Hematopoietic multipotent progenitor cell treated with erythropoietin and hydrocortisone succinate and interleukin-3 and kit ligand, for 17 days (in vitro differentiated cells): ENCODE measurements at regions not wholly inside any gene's neighbourhood (a gene's known extent, or its start where the extent isn't known, plus 50 kb on each side); places are given as distances from the start of the nearest gene placed in this dataset.

Experiments
- DNase-seq: peaks from one replicate; pipeline ENCODE4 v3.0.0-alpha.2; 2015; ENCODE audit warnings: low spot score

GRCh38 chr17:73815474-73815873 is 171.2 kb upstream of the SDK2 start:
- no peak for DNase-seq

GRCh38 chr17:73819440-73820395 is 175.5 kb upstream of the SDK2 start:
- no peak for DNase-seq

- no peak for DNase-seq
These were observed 176.6 kb upstream of the SDK2 start for GRCh38 chr17:73820686-73821448.

DNA sequence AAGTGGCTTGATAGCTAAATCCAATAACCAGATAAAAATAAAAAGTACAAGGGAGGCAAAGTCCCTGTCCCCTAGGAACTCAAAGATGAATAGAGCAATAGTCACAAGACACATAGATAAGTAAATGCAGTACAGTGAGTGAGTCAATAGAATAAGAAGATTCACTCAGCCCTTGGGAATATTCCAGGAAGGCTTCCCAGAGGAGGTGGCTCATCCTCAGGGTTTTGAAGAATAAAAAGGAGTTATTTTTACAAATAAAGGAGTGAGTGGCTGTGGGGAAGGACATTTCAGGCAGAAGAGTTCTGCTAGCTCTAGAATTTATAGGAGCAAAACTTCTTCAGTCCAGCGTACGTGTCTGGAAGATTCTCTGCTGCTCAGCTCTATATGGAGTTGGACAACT is 177.4 kb upstream of the SDK2 start:
- no peak for DNase-seq

DNA sequence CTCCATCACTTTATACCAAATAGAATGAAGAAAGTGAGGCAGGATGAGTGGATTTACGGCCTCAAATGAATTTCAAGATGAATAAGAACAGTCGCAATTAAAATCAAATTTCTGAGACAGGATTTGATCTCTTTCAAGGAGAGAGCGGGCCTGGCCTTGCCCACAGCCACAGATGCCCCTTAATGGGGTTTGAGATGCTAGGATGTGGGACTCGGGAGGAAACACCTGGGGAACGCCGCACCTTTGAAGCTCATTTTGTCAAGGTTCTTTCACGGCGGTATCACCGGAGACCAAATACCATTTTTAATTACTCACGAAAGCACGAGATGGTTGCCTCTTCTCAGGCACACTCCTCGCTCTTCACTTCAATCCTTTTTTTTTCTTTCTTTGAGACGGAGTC is 178.1 kb upstream of the SDK2 start:
- DNase-seq, result no peak

GRCh38 chr17:73823684-73824083 is 179.4 kb upstream of the SDK2 start:
- no peak for DNase-seq

DNA sequence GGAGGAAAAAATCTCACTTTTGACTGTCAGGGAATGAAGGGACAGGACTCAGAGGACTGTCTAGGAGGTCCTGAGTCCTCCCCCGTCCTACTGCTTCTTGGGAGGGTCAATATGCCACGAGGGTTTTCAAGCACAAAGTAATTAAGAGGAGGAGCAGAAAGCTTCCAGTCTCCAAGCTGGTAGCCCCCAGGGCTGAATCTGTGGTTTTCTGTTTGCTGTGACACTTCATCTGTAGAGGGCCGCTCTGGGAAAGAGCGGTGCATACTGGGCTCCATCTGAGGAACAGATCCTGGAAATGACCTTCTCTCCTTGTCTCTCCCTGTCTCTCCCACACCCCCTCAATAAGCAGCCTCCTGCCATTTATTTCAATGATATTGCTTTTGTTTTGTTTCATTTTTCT is 180.1 kb upstream of the SDK2 start:
- DNase-seq, result no peak

GRCh38 chr17:73826181-73826871 is 182.1 kb upstream of the SDK2 start:
- no peak for DNase-seq

DNA sequence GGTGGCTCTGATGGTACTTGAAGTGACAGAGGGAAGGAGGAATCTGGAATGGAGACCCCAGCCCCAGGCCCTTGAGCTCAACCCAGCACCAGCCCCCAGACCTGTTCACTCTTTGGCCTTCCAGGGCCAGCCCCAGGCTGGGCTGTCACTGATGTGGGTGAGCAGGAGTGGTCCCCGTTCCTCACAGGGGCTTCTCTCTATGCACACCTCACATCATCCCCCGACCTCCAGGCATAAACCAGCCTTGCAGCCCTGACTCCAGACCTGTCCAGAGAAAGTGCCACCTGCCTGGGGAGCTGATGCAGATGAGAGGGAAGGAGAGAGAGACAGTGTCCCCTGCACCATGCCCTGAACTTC is 182.6 kb upstream of the SDK2 start:
- DNase-seq, result no peak

DNA sequence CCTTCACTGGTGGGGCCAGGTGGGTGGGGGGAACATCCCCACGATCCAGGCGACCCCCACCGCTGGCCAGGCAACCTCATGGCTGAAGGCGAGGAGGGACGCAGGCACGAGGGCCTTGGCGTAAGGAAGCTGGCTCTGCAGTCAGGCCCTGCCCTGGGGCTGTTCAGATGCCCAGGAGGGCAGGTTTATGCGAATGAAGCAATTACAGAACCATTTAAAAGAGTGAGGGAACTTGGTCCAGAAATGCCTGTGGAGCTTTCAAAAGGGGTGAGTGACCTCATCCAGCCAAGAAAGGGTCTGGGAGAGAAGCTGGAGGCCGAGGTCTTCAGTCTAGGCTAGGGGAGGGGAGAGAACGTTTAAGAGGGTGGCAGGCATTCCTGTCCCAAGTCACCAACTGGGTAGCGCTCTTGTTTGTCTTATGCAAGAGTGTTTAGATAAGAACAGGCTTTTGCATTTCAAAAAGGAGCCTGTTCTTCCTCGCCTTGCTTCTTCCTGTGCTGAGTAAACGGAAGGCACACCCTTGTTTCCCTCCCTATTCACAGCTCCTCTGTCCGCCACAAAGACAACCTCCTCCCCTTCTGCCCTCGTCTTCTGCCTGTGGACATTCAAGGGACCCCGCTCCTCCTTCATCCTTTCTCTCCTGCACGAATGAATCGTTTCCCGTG is 183.5 kb upstream of the SDK2 start:
- no peak for DNase-seq

DNA sequence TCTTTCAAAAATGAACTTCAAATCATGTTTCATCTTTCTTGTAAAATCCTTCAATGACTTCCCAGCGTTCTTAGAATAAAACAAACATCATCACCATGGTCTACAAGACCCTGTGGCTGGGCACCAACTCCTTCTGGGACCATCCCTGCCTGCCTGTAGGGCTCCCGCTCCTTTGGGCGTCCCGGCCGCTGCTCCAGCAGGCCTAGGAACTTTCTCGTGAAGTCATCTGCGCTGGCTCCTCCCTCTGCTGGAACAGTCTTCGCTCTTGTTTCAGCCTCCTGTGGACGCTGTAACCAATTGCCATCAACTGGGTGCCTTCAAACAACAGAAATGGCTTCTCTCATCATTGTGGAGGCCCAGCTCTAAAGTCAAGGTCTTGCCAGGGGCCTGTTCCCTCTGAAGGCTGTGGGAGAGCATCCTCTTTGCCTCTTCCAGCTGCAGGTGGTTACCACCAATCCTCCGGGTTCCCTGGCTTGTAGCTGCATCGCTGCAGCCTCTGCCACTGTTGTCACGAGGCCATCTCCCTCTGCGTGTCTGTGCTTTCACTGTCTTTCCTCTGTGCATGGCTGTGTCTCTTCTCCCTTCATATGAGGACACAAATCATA is 185.5 kb upstream of the SDK2 start:
- DNase-seq, result no peak

GRCh38 chr17:73831699-73832098 is 187.5 kb upstream of the SDK2 start:
- no peak for DNase-seq

DNA sequence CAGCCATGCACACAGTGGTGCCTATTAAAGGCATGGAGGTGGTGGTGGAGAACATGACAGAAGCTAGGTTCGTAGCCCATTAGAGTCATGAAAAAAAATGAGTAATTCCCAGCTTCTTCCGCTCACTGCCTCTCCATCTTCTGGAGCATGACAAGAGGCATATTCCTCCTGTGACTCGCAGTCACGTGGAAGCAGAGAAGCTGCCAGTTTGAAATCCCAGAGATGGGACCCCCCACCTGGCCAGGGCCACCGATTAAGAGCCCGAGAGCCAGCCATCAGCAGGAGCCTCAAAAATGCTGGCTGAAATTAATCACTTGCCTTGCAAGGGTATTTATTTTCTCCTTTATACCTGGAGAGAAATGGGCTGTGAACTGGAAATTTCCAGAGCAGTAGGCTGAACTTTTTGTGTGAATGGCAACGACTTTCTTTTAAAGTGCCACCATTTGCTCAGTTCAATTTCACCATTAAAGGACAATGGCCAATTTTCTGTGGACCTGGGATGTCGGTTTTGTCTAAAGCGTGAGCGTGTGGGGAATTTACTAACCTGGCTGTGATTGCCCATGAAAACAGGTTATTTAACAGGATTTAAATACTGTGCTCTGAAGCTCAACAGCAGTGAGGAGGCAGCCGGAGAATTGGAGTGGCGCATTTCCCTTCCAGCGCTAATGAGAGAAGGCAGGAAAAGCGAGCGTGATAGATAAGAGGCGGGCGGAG is 189.7 kb upstream of the SDK2 start:
- DNase-seq, result no peak

DNA sequence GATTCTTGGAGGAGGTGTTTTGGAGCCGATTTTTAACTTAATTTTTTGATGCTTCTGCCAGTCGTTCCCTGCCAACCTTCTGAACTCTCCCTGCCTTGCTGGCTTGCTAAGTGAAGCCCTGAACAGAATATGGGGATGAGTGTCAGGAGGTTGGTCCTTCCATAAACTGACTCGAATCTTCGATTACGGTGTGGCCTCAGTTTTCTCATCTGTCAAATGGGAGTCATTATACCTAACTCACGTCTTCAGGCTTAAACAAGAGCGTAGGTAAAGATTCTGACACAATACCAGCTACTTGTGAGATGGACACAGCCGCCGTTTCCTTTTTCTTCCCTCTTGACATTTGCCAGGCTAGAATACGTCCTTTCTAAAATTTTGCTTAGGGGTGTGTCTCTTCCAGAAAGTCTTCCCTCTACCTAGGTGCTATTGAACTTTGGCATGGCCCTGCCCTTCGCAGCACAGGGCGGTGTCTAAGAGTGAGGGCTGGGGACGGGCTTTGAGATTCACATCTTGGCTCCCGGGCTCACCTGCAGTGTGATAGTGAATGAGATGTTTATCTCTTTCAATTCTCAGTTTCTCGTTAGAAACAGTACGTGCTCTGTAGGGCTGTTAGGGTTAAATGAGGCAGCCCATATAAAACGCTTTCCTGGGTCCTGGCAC is 190.6 kb upstream of the SDK2 start:
- no peak for DNase-seq

- no peak for DNase-seq
These were observed 191.4 kb upstream of the SDK2 start for GRCh38 chr17:73835605-73836004.

DNA sequence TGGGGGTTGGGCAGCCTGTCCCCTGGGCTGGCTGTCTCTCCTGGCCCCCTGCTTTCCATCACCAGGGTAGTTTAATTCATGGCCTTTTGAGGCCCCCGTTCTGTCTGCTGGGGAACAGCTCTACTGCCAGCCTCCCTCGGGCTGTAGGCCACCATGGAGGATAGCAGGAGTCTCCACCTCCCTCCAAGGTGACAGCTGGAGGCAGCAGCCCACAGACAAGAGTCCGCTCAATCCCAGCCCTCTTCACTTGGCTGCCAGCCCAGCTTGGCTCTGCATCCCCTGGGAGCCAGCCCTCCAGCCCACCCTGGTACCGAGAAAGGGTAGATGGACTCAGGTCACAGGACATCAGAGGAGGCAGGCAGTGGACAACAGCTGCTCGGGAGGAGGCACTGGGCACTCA is 194.6 kb upstream of the SDK2 start:
- no peak for DNase-seq

DNA sequence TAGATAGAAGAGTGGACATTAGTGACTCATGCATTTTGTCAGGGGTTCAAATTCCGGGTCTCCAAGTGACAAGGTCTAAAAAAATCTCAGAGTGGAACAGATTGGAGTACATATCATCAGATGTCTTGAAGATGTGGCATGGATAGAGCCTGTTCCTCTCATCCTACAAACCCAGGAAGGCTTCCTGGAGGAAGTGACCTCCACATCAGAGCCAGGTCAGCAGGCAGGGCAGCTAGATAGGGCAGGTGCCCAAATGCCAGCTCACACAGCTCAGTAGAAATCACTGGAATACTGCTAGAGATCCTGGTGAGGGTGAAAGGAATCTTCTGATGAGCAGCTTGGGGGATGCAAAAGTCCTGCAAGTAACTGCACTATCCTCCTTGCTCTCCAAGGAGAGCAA is 196.6 kb upstream of the SDK2 start:
- DNase-seq, result no peak

GRCh38 chr17:73841431-73842060 is 197.3 kb upstream of the SDK2 start:
- no peak for DNase-seq

DNA sequence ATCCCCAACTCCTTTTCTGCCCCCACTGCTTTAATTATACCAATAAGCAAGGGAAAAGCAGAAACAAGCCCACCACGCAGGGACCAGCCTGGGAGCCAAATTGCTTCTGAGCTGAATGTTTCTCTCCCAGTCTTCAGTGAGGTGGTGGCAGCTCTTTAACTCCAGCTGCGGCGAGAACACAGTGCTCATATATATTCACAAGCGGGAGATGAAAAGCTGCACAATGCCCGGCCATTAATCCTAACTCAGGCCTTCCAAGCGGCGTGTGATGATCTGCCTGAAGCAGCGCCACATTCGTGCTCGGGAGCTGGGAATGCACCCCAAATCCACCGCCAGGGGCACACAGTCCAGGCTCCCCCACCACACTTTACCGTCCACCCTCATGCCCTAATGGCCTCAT is 203.7 kb upstream of the SDK2 start:
- DNase-seq, result no peak

GRCh38 chr17:73850426-73850825 is 206.2 kb upstream of the SDK2 start:
- DNase-seq, result no peak
